Astrocyte (in vitro differentiated cells and primary cell): ENCODE measurements at regions not wholly inside any gene's neighbourhood (a gene's known extent, or its start where the extent isn't known, plus 50 kb on each side); places are given as distances from the start of the nearest gene placed in this dataset.

ENCODE experiments used
- DNase-seq: peaks from one replicate; pipeline ENCODE4 v3.0.0-alpha.2; 2010; ENCODE audit warnings: low read depth
- FAIRE-seq: peaks from 2 replicates; lab custom pipeline; 2011; peaks lifted over from hg19 to GRCh38; lab: Jason Lieb, UNC
- H2AFZ ChIP-seq: 2 replicates; pipeline ENCODE4 v1.6.0; 2012; ENCODE audit warnings: low read depth, low read length, inconsistent platforms
- H3K27ac ChIP-seq: 2 replicates; pipeline ENCODE4 v1.5.1; 2011; ENCODE audit warnings: low read depth, low read length, inconsistent platforms
- H3K27me3 ChIP-seq: 2 replicates; pipeline ENCODE4 v1.6.0; 2011; ENCODE audit warnings: low read length, inconsistent platforms; ENCODE audit not compliant: insufficient read depth
- H3K36me3 ChIP-seq: 2 replicates; pipeline ENCODE4 v1.5.1; 2011; ENCODE audit warnings: low read length, inconsistent platforms; ENCODE audit not compliant: insufficient read depth
- H3K4me1 ChIP-seq: 2 replicates; pipeline ENCODE4 v1.5.1; 2011; ENCODE audit warnings: low read length, inconsistent platforms; ENCODE audit not compliant: insufficient read depth
- H3K4me2 ChIP-seq: 2 replicates; pipeline ENCODE4 v1.6.0; 2012; ENCODE audit warnings: low read length, inconsistent platforms
- H3K4me3 ChIP-seq: 2 replicates; pipeline ENCODE4 v1.5.1; 2011; ENCODE audit warnings: low read depth, mild to moderate bottlenecking, low read length, inconsistent platforms; ENCODE audit not compliant: insufficient read depth
- H3K79me2 ChIP-seq: 2 replicates; pipeline ENCODE4 v1.6.0; 2012; ENCODE audit warnings: mild to moderate bottlenecking, low read length, inconsistent platforms; ENCODE audit not compliant: insufficient read depth
- H3K9ac ChIP-seq: 2 replicates; pipeline ENCODE4 v1.6.0; 2012; ENCODE audit warnings: mild to moderate bottlenecking, low read length, inconsistent platforms
- H3K9me3 ChIP-seq: 2 replicates; pipeline ENCODE4 v1.5.1; 2012; ENCODE audit warnings: low read depth, mild to moderate bottlenecking, low read length, inconsistent platforms; ENCODE audit not compliant: insufficient read depth
- H4K20me1 ChIP-seq: 2 replicates; pipeline ENCODE4 v1.6.0; 2012; ENCODE audit warnings: low read length, inconsistent platforms; ENCODE audit not compliant: insufficient read depth
- H3K27ac Mint-ChIP-seq: one replicate; pipeline ENCODE4 v1.8.0; 2021; ENCODE audit warnings: mild to moderate bottlenecking, mixed read lengths; ENCODE audit not compliant: unreplicated experiment
- H3K27me3 Mint-ChIP-seq: one replicate; pipeline ENCODE4 v1.8.0; 2021; ENCODE audit warnings: low read depth, mixed read lengths; ENCODE audit not compliant: unreplicated experiment
- H3K36me3 Mint-ChIP-seq: one replicate; pipeline ENCODE4 v1.8.0; 2021; ENCODE audit warnings: low read depth, mixed read lengths; ENCODE audit not compliant: unreplicated experiment
- H3K4me1 Mint-ChIP-seq: one replicate; pipeline ENCODE4 v1.8.0; 2021; ENCODE audit warnings: low read depth, mixed read lengths; ENCODE audit not compliant: unreplicated experiment
- H3K4me3 Mint-ChIP-seq: one replicate; pipeline ENCODE4 v1.8.0; 2021; ENCODE audit warnings: mild to moderate bottlenecking, moderate library complexity, mixed read lengths; ENCODE audit not compliant: unreplicated experiment
- H3K9me3 Mint-ChIP-seq: one replicate; pipeline ENCODE4 v1.8.0; 2021; ENCODE audit warnings: mild to moderate bottlenecking, mixed read lengths; ENCODE audit not compliant: unreplicated experiment
- EZH2 ChIP-seq: IDR thresholded peaks from 2 replicates; pipeline ENCODE4 v1.6.1; 2012; ENCODE audit warnings: mild to moderate bottlenecking, low read length, inconsistent platforms; ENCODE audit not compliant: insufficient read depth
- TF ChIP-seq, protein P1 (sequence below): IDR thresholded peaks from 2 replicates; pipeline ENCODE4 v1.5.1; 2011; ENCODE audit warnings: low read depth, mild to moderate bottlenecking, inconsistent platforms, low read length, moderate library complexity; ENCODE audit not compliant: insufficient read depth

DNA sequence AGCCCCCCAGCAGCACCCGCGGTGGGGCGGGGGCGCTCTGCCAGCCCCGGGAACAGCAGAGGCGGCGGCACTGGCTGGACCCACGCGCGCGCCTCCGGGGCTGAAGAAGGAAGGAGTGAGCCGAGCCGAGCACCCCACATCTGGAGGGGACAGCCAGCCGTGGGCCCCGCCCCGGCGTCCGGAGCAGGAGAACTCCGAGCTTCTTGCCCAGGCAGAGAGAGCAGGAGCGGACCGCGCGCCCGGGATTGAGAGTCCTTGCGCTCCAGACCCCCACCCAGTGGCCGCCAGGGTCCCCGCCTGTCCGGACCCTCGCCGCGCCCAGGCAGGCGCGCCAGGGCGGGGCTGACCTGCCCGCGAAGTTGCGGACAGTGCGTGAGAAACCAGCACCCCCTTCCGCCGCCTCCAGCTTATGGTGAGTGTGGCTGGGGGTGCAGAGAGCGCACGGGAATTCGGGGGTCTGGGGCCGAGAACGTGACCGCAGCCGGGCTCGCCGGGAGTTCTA is 921.9 kb upstream of the EEF2KMT start:
- no peak for FAIRE-seq
- no peaks in the 10 kb centered on the region for H3K9me3 Mint-ChIP-seq
- Histone ChIP-seq H3K4me2 (peak overlapping the region; percentile 75), H4K20me1 (no peaks in the 10 kb centered on the region), H3K4me1 (peaks cover 2% of the 10 kb centered on the region), H3K27me3 (peaks cover 17% of the 10 kb centered on the region), H2AFZ (no peak overlapping the region), H3K79me2 (no peaks in the 10 kb centered on the region), H3K9me3 (no peaks in the 10 kb centered on the region), H3K4me3 (peak overlapping the region; percentile 8), H3K36me3 (no peaks in the 10 kb centered on the region), H3K27ac (no peak overlapping the region), H3K9ac (no peak overlapping the region)
- peaks cover 30% of the 10 kb centered on the region for H3K27me3 Mint-ChIP-seq
- no peak for TF ChIP-seq EZH2
- TF ChIP-seq, protein P1, sequence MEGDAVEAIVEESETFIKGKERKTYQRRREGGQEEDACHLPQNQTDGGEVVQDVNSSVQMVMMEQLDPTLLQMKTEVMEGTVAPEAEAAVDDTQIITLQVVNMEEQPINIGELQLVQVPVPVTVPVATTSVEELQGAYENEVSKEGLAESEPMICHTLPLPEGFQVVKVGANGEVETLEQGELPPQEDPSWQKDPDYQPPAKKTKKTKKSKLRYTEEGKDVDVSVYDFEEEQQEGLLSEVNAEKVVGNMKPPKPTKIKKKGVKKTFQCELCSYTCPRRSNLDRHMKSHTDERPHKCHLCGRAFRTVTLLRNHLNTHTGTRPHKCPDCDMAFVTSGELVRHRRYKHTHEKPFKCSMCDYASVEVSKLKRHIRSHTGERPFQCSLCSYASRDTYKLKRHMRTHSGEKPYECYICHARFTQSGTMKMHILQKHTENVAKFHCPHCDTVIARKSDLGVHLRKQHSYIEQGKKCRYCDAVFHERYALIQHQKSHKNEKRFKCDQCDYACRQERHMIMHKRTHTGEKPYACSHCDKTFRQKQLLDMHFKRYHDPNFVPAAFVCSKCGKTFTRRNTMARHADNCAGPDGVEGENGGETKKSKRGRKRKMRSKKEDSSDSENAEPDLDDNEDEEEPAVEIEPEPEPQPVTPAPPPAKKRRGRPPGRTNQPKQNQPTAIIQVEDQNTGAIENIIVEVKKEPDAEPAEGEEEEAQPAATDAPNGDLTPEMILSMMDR, result no peak
- H3K27ac Mint-ChIP-seq, result no peak overlapping the region
- no peak for DNase-seq
- H3K4me3 Mint-ChIP-seq, result peak overlapping the region; percentile 64
- no peaks in the 10 kb centered on the region for H3K36me3 Mint-ChIP-seq
- H3K4me1 Mint-ChIP-seq, result peaks cover 13% of the 10 kb centered on the region

DNA sequence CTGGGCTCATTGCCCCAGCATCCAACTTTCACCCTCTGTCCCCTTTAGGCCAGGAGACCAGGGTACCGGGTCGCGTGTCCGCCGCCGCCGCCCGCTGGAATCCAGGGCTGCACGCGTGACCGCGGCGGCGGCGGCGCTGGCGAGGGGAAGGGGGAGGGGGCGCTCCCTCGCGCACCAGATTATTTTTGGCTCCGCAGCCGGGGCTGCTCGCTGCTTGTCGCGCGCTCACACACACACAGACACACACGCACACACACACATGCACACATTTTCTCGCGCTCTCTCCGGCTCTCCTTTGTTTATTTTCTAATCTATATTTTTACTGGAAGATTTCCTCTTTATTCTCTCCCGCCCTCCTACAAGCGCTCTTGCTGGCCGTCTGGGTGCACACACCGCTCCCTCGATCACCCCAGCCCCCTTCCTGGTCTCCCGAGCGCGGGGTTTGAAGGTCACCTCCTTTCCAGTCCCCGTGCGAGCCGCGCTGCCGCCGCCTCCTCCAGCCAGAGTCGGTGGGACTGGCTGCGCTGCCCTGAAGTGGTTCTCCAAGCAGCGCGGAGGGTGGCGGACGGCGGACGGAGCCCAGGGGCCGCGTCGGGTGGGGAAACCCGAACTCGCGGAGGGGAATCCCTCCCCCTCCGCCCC is 921.4 kb upstream of the EEF2KMT start:
- no peaks in the 10 kb centered on the region for H3K79me2 ChIP-seq
- TF ChIP-seq, protein P1, result no peak
- no peak for TF ChIP-seq EZH2
- Mint-ChIP-seq H3K27ac (no peak overlapping the region), H3K4me1 (peaks cover 10% of the 10 kb centered on the region), H3K9me3 (no peaks in the 10 kb centered on the region), H3K36me3 (no peaks in the 10 kb centered on the region), H3K27me3 (peaks cover 30% of the 10 kb centered on the region), H3K4me3 (peak overlapping the region; percentile 78)
- peaks cover 17% of the 10 kb centered on the region for H3K27me3 ChIP-seq
- no peak overlapping the region for H3K27ac ChIP-seq
- peak overlapping the region; percentile 34 for H2AFZ ChIP-seq
- no peak for DNase-seq
- peak overlapping the region; percentile 75 for H3K4me2 ChIP-seq
- H3K9ac ChIP-seq, result no peak overlapping the region
- no peak overlapping the region for H3K4me3 ChIP-seq
- no peaks in the 10 kb centered on the region for H3K36me3 ChIP-seq
- no peak for FAIRE-seq
- H4K20me1 ChIP-seq, result no peaks in the 10 kb centered on the region
- H3K4me1 ChIP-seq, result peaks cover 2% of the 10 kb centered on the region
- H3K9me3 ChIP-seq, result no peaks in the 10 kb centered on the region
